ENCODE measurements at regions not wholly inside any gene's neighbourhood (a gene's known extent, or its start where the extent isn't known, plus 50 kb on each side); places are given as distances from the start of the nearest gene placed in this dataset.

DNA sequence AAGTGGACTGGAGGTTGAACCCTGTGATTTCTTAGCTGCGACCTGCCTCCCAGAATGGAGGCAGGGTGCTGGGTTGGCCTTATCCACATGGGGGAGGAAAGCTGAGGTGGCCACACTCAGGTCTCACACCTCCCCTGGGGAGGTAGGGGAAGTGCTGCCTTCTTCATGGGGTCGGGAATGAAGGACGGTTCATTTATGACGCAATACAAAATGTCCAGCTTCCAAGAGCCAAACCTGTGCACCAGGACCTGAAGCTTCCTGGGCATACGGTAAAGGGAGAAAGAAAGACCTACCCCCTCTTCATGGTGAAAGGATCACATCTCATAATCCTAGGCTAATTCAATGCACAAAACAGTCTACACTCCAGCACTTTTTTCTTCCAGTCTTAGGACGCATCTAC is 150.6 kb upstream of the CDYL start:
- TF ChIP-seq, protein P1, sequence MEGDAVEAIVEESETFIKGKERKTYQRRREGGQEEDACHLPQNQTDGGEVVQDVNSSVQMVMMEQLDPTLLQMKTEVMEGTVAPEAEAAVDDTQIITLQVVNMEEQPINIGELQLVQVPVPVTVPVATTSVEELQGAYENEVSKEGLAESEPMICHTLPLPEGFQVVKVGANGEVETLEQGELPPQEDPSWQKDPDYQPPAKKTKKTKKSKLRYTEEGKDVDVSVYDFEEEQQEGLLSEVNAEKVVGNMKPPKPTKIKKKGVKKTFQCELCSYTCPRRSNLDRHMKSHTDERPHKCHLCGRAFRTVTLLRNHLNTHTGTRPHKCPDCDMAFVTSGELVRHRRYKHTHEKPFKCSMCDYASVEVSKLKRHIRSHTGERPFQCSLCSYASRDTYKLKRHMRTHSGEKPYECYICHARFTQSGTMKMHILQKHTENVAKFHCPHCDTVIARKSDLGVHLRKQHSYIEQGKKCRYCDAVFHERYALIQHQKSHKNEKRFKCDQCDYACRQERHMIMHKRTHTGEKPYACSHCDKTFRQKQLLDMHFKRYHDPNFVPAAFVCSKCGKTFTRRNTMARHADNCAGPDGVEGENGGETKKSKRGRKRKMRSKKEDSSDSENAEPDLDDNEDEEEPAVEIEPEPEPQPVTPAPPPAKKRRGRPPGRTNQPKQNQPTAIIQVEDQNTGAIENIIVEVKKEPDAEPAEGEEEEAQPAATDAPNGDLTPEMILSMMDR (IDR thresholded peaks at IDR 0.05): no peak
- TF ChIP-seq POLR2A (IDR thresholded peaks at IDR 0.05): no peak

Measured in lower leg skin (tissue), 3 donors.